ENCODE measurements at regions not wholly inside any gene's neighbourhood (a gene's known extent, or its start where the extent isn't known, plus 50 kb on each side); places are given as distances from the start of the nearest gene placed in this dataset.

- Histone ChIP-seq H3K9ac (ENCODE audit: insufficient read depth, low read depth, low read length) (no peak overlapping the region), H3K27ac (ENCODE audit: extremely low read length, insufficient read depth, low read length) (no peak overlapping the region), H3K36me3 (replicated peaks in 1 of 2; ENCODE audit: control insufficient read depth in 1 of 2, insufficient read depth in 2 of 2, low read length in 2 of 2) (no peaks in the 10 kb centered on the region), H3K79me2 (ENCODE audit: insufficient read depth, low read length) (no peaks in the 10 kb centered on the region), H3K4me1 (ENCODE audit: insufficient read depth, low read length) (no peaks in the 10 kb centered on the region), H4K20me1 (ENCODE audit: insufficient read depth, low read length) (no peaks in the 10 kb centered on the region), H2AFZ (ENCODE audit: low read length) (no peak overlapping the region), H3K4me3 (replicated peaks in 1 of 3; ENCODE audit: insufficient read depth in 1 of 3, low read depth in 2 of 3, low read length in 3 of 3) (no peak overlapping the region), H3K4me2 (ENCODE audit: low read depth, low read length) (no peak overlapping the region), H3K27me3 (ENCODE audit: control insufficient read depth in 1 of 2, insufficient read depth in 2 of 2, low read length in 2 of 2) (peaks cover 0 to 16% of the 10 kb centered on the region in 2 experiments; a peak in 1 of 5 replicates), H3K9me3 (ENCODE audit: low read length) (no peaks in the 10 kb centered on the region)
- no peak; the same call in 2 of the 3 replicates for ATAC-seq
- BruUV-seq (replicated peaks), result no TSS peak
- intact Hi-C loops (cut with micrococcal nuclease; ENCODE audit: unreplicated experiment) (no loop called here), in situ Hi-C loops (cut with HindIII; ENCODE audit: extremely low pct_ligation_motif_present, low pct_unique_long_range_greater_than_20kb) (no loop called here)
- no peak for DNase-seq (ENCODE audit: low spot score)
- TF ChIP-seq ZNF687 (CRISPR knock-in tag; IDR thresholded peaks at IDR 0.05) (no peak), MAF1 (CRISPR knock-in tag; IDR thresholded peaks at IDR 0.05; ENCODE audit: borderline replicate concordance) (no peak), AFF4 (CRISPR knock-in tag; IDR thresholded peaks at IDR 0.05) (no peak), TFDP2 (CRISPR knock-in tag; IDR thresholded peaks at IDR 0.05) (no peak), NCOA2 (CRISPR knock-in tag; IDR thresholded peaks at IDR 0.05) (no peak), TAF1 (CRISPR knock-in tag; IDR thresholded peaks at IDR 0.05) (no peak), ZSCAN29 (CRISPR knock-in tag; conservative IDR thresholded peaks at IDR 0.05) (no peak), ZNF543 (CRISPR knock-in tag; IDR thresholded peaks at IDR 0.05) (no peak), BHLHE40 (IDR thresholded peaks at IDR 0.05; ENCODE audit: low read length) (no peak), EED (CRISPR knock-in tag; IDR thresholded peaks at IDR 0.05) (no peak), THYN1 (CRISPR knock-in tag; IDR thresholded peaks at IDR 0.05; ENCODE audit: borderline replicate concordance, low read depth) (no peak), ZNF253 (CRISPR knock-in tag; IDR thresholded peaks at IDR 0.05; ENCODE audit: borderline replicate concordance) (no peak)
- no peak for FAIRE-seq
- WGBS (ENCODE audit: low lambda C conversion rate), result 2% methylated on average over 6 of the region's 6 CpGs
- CTCF ChIA-PET (ENCODE audit: low intra/inter-chr PET ratio, low total read pairs), result no interaction called here
- POLR2A ChIA-PET, result no interaction called here
Measured at GRCh38 chr10:129389194-129389593, 77.8 kb upstream of the MGMT start.

Measured in HepG2 (cell line).